Activated CD4-positive, alpha-beta memory T cell treated with anti-CD3 and anti-CD28 coated beads for 36 hours (primary cell): ENCODE measurements at regions not wholly inside any gene's neighbourhood (a gene's known extent, or its start where the extent isn't known, plus 50 kb on each side); places are given as distances from the start of the nearest gene placed in this dataset.

Experiments used
- CTCF ChIA-PET: fragments of 350-600 bp; sonication (Branson Sonifier 250); formaldehyde crosslinking; loops from one replicate; lab custom pipeline; 2021; ENCODE audit warnings: antibody characterized with exemption, inconsistent platforms; lab: Charles Lee
- POLR2A ChIA-PET: fragments of 350-600 bp; sonication (Branson Sonifier 250); formaldehyde crosslinking; loops from one replicate; lab custom pipeline; 2021; ENCODE audit warnings: antibody characterized with exemption; lab: Charles Lee
- DNase-seq: peaks from one replicate; pipeline ENCODE4 v3.0.0-alpha.2; 2020
- H3K27ac Mint-ChIP-seq: one replicate; pipeline ENCODE4 v1.8.0; 2021; ENCODE audit warnings: mixed read lengths
- H3K27me3 Mint-ChIP-seq: one replicate; pipeline ENCODE4 v1.8.0; 2021; ENCODE audit warnings: mixed read lengths
- H3K36me3 Mint-ChIP-seq: one replicate; pipeline ENCODE4 v1.8.0; 2021; ENCODE audit warnings: mixed read lengths
- H3K4me1 Mint-ChIP-seq: one replicate; pipeline ENCODE4 v1.8.0; 2021; ENCODE audit warnings: low read depth, mixed read lengths
- H3K4me3 Mint-ChIP-seq: one replicate; pipeline ENCODE4 v1.8.0; 2021; ENCODE audit warnings: mild to moderate bottlenecking, mixed read lengths
- H3K9me3 Mint-ChIP-seq: one replicate; pipeline ENCODE4 v1.8.0; 2021; ENCODE audit warnings: mixed read lengths
- intact Hi-C: fragments of 100-400 bp; cut with micrococcal nuclease; formaldehyde crosslinking; loops from one replicate; pipeline ENCODE4 v1.15.1; 2023

DNA sequence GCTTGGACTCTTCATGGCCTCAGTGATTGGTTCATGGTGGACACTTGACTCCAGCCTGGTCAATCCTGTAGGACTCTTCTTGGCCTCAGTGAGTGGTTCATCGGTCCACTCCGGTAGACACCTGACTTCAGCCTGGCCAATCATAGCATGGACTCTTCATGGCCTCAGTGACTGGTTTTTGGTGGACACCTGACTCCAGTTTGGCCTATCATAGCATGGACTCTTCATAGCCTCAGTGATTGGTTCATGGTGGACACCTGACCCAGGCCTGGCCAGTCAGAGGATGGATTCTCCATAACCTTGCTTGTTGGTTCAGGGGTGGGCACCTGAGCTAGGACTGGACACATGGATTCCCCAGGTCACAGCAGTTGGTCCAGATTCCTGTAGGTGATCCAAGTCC lies 106.0 kb upstream of the ERCC6L2 start:
- ChIA-PET POLR2A (no interaction called here), CTCF (no interaction called here)
- Mint-ChIP-seq H3K9me3 (no peaks in the 10 kb centered on the region), H3K27me3 (peaks cover 17% of the 10 kb centered on the region), H3K27ac (no peak overlapping the region), H3K36me3 (no peaks in the 10 kb centered on the region), H3K4me3 (no peak overlapping the region), H3K4me1 (no peaks in the 10 kb centered on the region)
- no peak for DNase-seq
- intact Hi-C loops = no loop called here

DNA sequence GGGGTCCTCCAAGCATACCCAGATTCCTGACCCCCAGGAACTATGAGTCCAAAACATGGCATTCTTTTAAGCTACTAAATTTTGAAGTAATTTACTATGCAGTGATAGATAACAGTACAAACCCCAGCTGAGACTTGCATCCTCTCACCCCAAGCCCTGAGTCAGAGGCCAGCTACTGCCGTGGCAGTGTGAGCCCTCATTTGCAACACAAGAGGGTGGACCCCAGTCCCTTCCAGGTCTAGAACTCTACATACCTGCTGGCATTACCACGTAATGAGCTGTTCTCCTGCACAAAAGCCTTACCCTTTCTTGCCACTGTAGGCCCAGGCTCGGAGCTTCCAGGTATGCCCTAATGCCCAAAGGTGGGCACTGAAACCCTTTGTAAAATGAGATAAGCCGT lies 108.6 kb upstream of the ERCC6L2 start:
- POLR2A ChIA-PET = no interaction called here
- DNase-seq = no peak
- CTCF ChIA-PET = no interaction called here
- no peak overlapping the region for H3K27ac Mint-ChIP-seq
- H3K4me3 Mint-ChIP-seq = no peak overlapping the region
- no peaks in the 10 kb centered on the region for H3K4me1 Mint-ChIP-seq
- no peaks in the 10 kb centered on the region for H3K36me3 Mint-ChIP-seq
- intact Hi-C loops = no loop called here
- no peaks in the 10 kb centered on the region for H3K9me3 Mint-ChIP-seq
- H3K27me3 Mint-ChIP-seq = peaks cover 17% of the 10 kb centered on the region

- CTCF ChIA-PET = no interaction called here
- Mint-ChIP-seq H3K36me3 (no peaks in the 10 kb centered on the region), H3K9me3 (no peaks in the 10 kb centered on the region), H3K4me1 (no peaks in the 10 kb centered on the region), H3K27ac (no peak overlapping the region), H3K27me3 (peaks cover 4% of the 10 kb centered on the region), H3K4me3 (no peak overlapping the region)
- DNase-seq = no peak
- POLR2A ChIA-PET = interaction anchor here (0.5 kb wide), 1 partner anchor 1090 kb away, joined by 4 read pairs; the partner anchor contains the start of gene ZNF782
- intact Hi-C loops = no loop called here
Measured at GRCh38 chr9:95764533-95765319, 110.8 kb upstream of the ERCC6L2 start.

DNA sequence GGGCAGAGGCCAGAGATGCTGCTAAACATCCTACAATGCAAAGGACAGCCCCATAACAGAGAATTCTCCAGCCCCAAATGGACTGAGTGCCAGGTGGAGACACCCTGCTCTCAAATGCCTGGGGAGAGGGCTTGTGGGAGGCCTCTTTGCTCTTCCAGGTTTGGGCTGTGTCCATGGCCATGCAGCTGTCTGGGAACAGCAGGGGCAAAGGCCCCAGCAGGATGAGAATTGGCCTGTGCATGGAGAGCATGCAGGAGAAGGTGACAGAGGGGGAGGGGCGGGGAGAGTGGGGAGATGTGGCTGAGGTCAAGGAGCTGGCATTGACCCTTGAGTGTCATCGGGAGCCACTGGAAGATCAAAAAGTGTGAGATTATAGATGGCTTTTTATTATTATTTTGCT lies 111.5 kb upstream of the ERCC6L2 start:
- Mint-ChIP-seq H3K4me1 (no peaks in the 10 kb centered on the region), H3K36me3 (no peaks in the 10 kb centered on the region), H3K27ac (no peak overlapping the region), H3K27me3 (peaks cover 2% of the 10 kb centered on the region), H3K4me3 (no peak overlapping the region), H3K9me3 (no peaks in the 10 kb centered on the region)
- ChIA-PET CTCF (no interaction called here), POLR2A (interaction anchor here (0.5 kb wide), 1 partner anchor 1090 kb away, joined by 4 read pairs; the partner anchor contains the start of gene ZNF782)
- DNase-seq = no peak
- intact Hi-C loops = no loop called here

DNA sequence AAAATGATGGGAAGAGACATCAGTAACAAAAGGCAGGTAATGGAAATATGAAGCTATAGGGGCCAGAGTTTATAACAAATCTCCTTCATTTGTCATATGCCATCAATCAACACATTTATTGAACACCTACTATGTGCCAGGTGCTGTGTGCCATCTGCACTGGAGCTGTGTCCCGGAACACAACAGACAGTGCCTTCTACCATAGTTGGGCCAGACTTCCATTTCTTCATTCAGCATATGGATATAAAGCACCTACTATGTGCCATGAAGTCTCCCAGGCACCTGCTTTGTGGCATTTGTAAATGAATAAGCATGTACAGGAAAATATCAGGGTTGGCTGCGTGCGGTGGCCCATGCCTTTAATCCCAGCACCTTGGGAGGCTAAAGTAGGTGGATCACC lies 112.5 kb upstream of the ERCC6L2 start:
- POLR2A ChIA-PET = no interaction called here
- Mint-ChIP-seq H3K27me3 (peaks cover 2% of the 10 kb centered on the region), H3K27ac (no peak overlapping the region), H3K4me3 (no peak overlapping the region), H3K4me1 (no peaks in the 10 kb centered on the region), H3K9me3 (no peaks in the 10 kb centered on the region), H3K36me3 (no peaks in the 10 kb centered on the region)
- intact Hi-C loops = no loop called here
- no peak for DNase-seq
- CTCF ChIA-PET = no interaction called here

DNA sequence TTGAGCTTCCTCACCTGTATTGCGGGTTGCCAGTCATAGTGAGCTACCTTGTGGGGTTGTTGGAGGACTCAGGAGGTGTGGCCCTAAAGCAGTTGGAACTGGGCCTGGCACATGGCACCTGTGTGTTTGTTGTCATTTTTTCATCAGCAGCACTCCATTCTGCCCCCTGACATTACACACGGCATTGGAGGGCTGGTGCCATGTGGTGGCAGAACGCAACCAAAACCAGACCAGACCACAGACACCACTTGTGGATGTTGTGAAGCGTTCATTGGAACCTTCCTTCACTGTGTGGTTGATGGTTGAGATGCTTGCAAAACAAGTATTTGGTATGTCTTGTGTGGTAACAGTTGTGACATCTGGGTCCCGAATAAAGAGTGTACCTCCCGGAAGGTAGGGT lies 113.2 kb upstream of the ERCC6L2 start:
- no peaks in the 10 kb centered on the region for H3K36me3 Mint-ChIP-seq
- no peak for DNase-seq
- peaks cover 2% of the 10 kb centered on the region for H3K27me3 Mint-ChIP-seq
- H3K4me3 Mint-ChIP-seq = no peak overlapping the region
- no peak overlapping the region for H3K27ac Mint-ChIP-seq
- ChIA-PET POLR2A (no interaction called here), CTCF (no interaction called here)
- intact Hi-C loops = no loop called here
- no peaks in the 10 kb centered on the region for H3K9me3 Mint-ChIP-seq
- H3K4me1 Mint-ChIP-seq = no peaks in the 10 kb centered on the region

- CTCF ChIA-PET = no interaction called here
- Mint-ChIP-seq H3K4me3 (no peak overlapping the region), H3K9me3 (no peaks in the 10 kb centered on the region), H3K27me3 (peaks cover 2% of the 10 kb centered on the region), H3K4me1 (no peaks in the 10 kb centered on the region), H3K36me3 (no peaks in the 10 kb centered on the region), H3K27ac (no peak overlapping the region)
- intact Hi-C loops = no loop called here
- DNase-seq = no peak
- POLR2A ChIA-PET = no interaction called here
Measured at GRCh38 chr9:95760791-95761190, 114.7 kb upstream of the ERCC6L2 start.

DNA sequence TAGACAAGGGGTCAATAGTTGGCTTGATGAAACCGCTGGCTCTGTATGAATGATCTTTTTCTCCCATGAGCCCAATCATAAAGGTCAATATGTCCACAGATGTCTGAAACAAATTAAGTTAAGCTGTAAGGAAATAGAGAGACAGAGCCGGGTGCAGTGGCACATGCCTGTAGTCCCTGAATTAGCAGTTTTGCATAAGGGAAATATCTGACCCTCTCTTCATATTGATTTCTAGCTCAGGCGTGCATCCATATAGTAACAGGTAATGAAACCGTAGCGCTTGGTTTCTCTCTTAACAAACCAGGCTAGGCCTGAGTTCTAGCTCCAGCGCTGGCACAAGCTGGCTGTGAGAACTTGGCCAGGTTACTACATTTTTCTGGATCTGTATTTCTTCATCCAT lies 118.1 kb upstream of the ERCC6L2 start:
- CTCF ChIA-PET = no interaction called here
- Mint-ChIP-seq H3K4me3 (no peak overlapping the region), H3K9me3 (no peaks in the 10 kb centered on the region), H3K27ac (no peak overlapping the region), H3K27me3 (peaks cover 9% of the 10 kb centered on the region), H3K36me3 (no peaks in the 10 kb centered on the region), H3K4me1 (no peaks in the 10 kb centered on the region)
- POLR2A ChIA-PET = no interaction called here
- DNase-seq = no peak
- intact Hi-C loops = no loop called here

- CTCF ChIA-PET = no interaction called here
- POLR2A ChIA-PET = no interaction called here
- H3K9me3 Mint-ChIP-seq = no peaks in the 10 kb centered on the region
- no peak overlapping the region for H3K4me3 Mint-ChIP-seq
- H3K36me3 Mint-ChIP-seq = no peaks in the 10 kb centered on the region
- intact Hi-C loops = no loop called here
- H3K27ac Mint-ChIP-seq = no peak overlapping the region
- DNase-seq = no peak
- H3K27me3 Mint-ChIP-seq = peaks cover 10% of the 10 kb centered on the region
- no peaks in the 10 kb centered on the region for H3K4me1 Mint-ChIP-seq
Measured at GRCh38 chr9:95756986-95757385, 118.5 kb upstream of the ERCC6L2 start.

- POLR2A ChIA-PET = no interaction called here
- Mint-ChIP-seq H3K27me3 (peaks cover 11% of the 10 kb centered on the region), H3K36me3 (no peaks in the 10 kb centered on the region), H3K4me3 (no peak overlapping the region), H3K4me1 (peaks cover under 1% of the 10 kb centered on the region), H3K9me3 (no peaks in the 10 kb centered on the region), H3K27ac (no peak overlapping the region)
- DNase-seq = no peak
- intact Hi-C loops = no loop called here
- CTCF ChIA-PET = interaction anchor here (0.7 to 1.1 kb wide), 2 partner anchors 20 to 420 kb away, joined by 3 to 4 read pairs; no protein-coding TSS in a partner anchor
Measured at GRCh38 chr9:95756101-95756500, 119.4 kb upstream of the ERCC6L2 start.

DNA sequence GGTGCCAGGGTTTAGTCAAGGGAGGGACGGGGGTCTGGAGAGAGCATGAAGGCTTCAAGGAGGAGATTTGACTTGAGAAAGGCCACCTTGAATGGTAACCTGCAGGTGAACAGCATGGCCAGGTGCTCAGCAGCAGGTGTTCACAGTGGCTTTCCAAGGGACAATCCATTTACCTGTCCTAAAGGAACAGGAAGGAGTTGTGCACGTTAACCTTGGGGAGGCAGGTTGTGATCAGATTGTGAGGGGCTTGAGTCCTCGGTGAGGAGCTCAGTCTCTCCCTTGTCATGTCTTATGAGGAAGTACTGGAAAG lies 120.1 kb upstream of the ERCC6L2 start:
- Mint-ChIP-seq H3K4me1 (peaks cover 4% of the 10 kb centered on the region), H3K4me3 (no peak overlapping the region), H3K36me3 (no peaks in the 10 kb centered on the region), H3K27ac (no peak overlapping the region), H3K9me3 (no peaks in the 10 kb centered on the region), H3K27me3 (peaks cover 13% of the 10 kb centered on the region)
- ChIA-PET CTCF (interaction anchor here (0.7 to 1.1 kb wide), 2 partner anchors 19 to 419 kb away, joined by 3 to 4 read pairs; no protein-coding TSS in a partner anchor), POLR2A (no interaction called here)
- intact Hi-C loops = no loop called here
- DNase-seq = no peak

DNA sequence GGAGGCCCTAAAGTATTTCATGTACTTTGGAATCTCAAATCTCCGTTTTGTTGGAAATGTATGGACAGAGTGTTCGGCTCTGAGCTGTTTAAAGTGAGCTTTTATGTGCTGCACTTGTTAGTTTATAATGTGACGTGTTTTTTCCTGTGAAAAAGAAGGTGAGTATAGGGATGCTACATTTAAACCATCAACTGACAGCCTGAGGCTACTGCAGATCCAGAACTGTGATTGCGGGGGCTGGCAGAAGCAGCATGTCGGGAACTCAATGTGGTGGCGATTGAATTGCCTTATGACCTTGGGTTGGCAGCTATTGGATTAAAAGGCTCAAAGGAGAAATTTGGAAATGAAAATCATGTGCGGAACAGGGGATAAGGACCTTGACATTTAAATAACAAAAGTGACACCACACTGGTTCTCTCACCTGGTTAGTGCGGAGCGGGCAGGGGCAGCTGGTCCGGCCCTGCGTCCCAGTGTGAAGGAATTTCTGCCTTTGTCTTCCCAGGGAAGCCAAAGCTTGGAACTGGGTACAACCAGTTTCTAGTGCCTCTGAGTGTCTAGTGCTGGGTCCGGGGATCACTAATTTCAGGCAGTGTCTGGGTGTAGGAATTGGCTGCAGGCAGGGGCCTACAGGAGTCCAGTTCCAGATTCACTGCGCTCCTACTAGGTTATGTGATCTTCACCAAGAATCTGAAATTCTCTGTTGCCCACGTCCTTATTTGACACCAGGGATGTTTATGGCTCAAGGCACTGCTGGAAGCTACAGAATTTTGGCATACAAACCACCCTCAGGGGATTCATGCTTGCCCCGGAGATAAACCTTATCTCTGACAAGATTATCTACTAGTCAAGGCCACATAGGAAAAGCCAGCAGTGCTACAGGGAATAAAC lies 120.7 kb upstream of the ERCC6L2 start:
- peaks cover 13% of the 10 kb centered on the region for H3K27me3 Mint-ChIP-seq
- CTCF ChIA-PET = no interaction called here
- DNase-seq = no peak
- intact Hi-C loops = no loop called here
- POLR2A ChIA-PET = no interaction called here
- peaks cover 7% of the 10 kb centered on the region for H3K4me1 Mint-ChIP-seq
- no peaks in the 10 kb centered on the region for H3K9me3 Mint-ChIP-seq
- no peak overlapping the region for H3K27ac Mint-ChIP-seq
- H3K4me3 Mint-ChIP-seq = no peak overlapping the region
- H3K36me3 Mint-ChIP-seq = no peaks in the 10 kb centered on the region
